GM23338 (cell line): ENCODE measurements at regions not wholly inside any gene's neighbourhood (a gene's known extent, or its start where the extent isn't known, plus 50 kb on each side); places are given as distances from the start of the nearest gene placed in this dataset.

ENCODE experiments used
- ATAC-seq: fragments of 200-7000 bp; cut with Tn5 transposase; 3 replicates; pipeline ENCODE4 v1.9.1; 2020
- DNase-seq: peaks from one replicate; pipeline ENCODE4 v3.0.0-alpha.2; 2015; ENCODE audit warnings: low spot score
- H2AFZ ChIP-seq: fragments of 200-600 bp; sonication (generic); 2 replicates; pipeline ENCODE4 v1.8.0; 2016; ENCODE audit warnings: antibody characterized with exemption, mild to moderate bottlenecking, moderate library complexity
- H3F3A ChIP-seq: fragments of 200-600 bp; sonication (generic); replicated peaks from 2 replicates; pipeline ENCODE4 v1.8.0; 2017; ENCODE audit warnings: antibody characterized with exemption, mixed run types, low read depth
- H3K27ac ChIP-seq: fragments of 200-600 bp; sonication (generic); 2 replicates; pipeline ENCODE4 v1.6.1; 2016; ENCODE audit warnings: low read depth
- H3K27me3 ChIP-seq: fragments of 200-600 bp; sonication (generic); 2 replicates; pipeline ENCODE4 v1.8.0; 2016; ENCODE audit warnings: mild to moderate bottlenecking, mixed run types, moderate library complexity; ENCODE audit not compliant: insufficient read depth
- H3K36me3 ChIP-seq: fragments of 200-600 bp; sonication (generic); 2 replicates; pipeline ENCODE4 v1.8.0; 2016; ENCODE audit warnings: mild to moderate bottlenecking; ENCODE audit not compliant: insufficient read depth
- H3K4me1 ChIP-seq: fragments of 200-600 bp; sonication (generic); 2 replicates; pipeline ENCODE4 v1.8.0; 2016; ENCODE audit warnings: mild to moderate bottlenecking, moderate library complexity; ENCODE audit not compliant: insufficient read depth
- H3K4me2 ChIP-seq: fragments of 200-600 bp; sonication (generic); 2 replicates; pipeline ENCODE4 v1.7.1; 2017; ENCODE audit warnings: mixed run types
- H3K4me3 ChIP-seq: fragments of 200-600 bp; sonication (generic); 2 replicates; pipeline ENCODE4 v1.6.1; 2016; ENCODE audit warnings: mixed run types
- H3K79me2 ChIP-seq: fragments of 200-600 bp; sonication (generic); replicated peaks from 2 replicates; pipeline ENCODE4 v1.8.0; 2017; ENCODE audit warnings: mild to moderate bottlenecking; ENCODE audit not compliant: insufficient read depth
- H3K9me2 ChIP-seq: fragments of 200-600 bp; sonication (generic); 2 replicates; pipeline ENCODE4 v1.8.0; 2017; ENCODE audit not compliant: insufficient read depth
- H4K20me1 ChIP-seq: fragments of 200-600 bp; sonication (generic); replicated peaks from 2 replicates; pipeline ENCODE4 v1.8.0; 2017; ENCODE audit warnings: mild to moderate bottlenecking; ENCODE audit not compliant: insufficient read depth
- H3K27ac Mint-ChIP-seq: 2 replicates; pipeline ENCODE4 v1.8.0; 2020; ENCODE audit warnings: inconsistent platforms, mild to moderate bottlenecking, moderate library complexity, mixed read lengths
- H3K27me3 Mint-ChIP-seq: 3 replicates; pipeline ENCODE4 v1.8.0; 2022; ENCODE audit warnings: low read depth, mild to moderate bottlenecking, moderate library complexity, mixed read lengths, inconsistent platforms; ENCODE audit not compliant: insufficient read depth, poor library complexity
- H3K36me3 Mint-ChIP-seq: 3 replicates; pipeline ENCODE4 v1.8.0; 2021; ENCODE audit warnings: low read depth, mild to moderate bottlenecking, inconsistent platforms, moderate library complexity, mixed read lengths
- H3K4me1 Mint-ChIP-seq: 3 replicates; pipeline ENCODE4 v1.8.0; 2020; ENCODE audit warnings: mild to moderate bottlenecking, inconsistent platforms, mixed read lengths
- H3K4me3 Mint-ChIP-seq: 3 replicates; pipeline ENCODE4 v1.8.0; 2021; ENCODE audit warnings: moderate library complexity, mild to moderate bottlenecking, inconsistent platforms, mixed read lengths
- H3K9me3 Mint-ChIP-seq: 3 replicates; pipeline ENCODE4 v1.8.0; 2020; ENCODE audit warnings: moderate library complexity, mild to moderate bottlenecking, inconsistent platforms, mixed read lengths
- CREB1 ChIP-seq: fragments of 250-450 bp; sonication (Bioruptor Pico); IDR thresholded peaks from 2 replicates; pipeline ENCODE4 v1.5.0; 2020; ENCODE audit warnings: low read depth, mild to moderate bottlenecking, moderate library complexity
- EZH2phosphoT487 ChIP-seq: fragments of 200-600 bp; sonication (generic); IDR thresholded peaks from one replicate; pipeline ENCODE4 v1.8.1; 2018; ENCODE audit warnings: antibody characterized with exemption; ENCODE audit not compliant: unreplicated experiment
- TF ChIP-seq, protein P1 (sequence below): fragments of 250-450 bp; sonication (Bioruptor Pico); IDR thresholded peaks from 2 replicates; pipeline ENCODE4 v1.5.0; 2020; ENCODE audit warnings: mild to moderate bottlenecking, moderate library complexity
- TF ChIP-seq, protein P2 (sequence below): IDR thresholded peaks from 2 replicates; pipeline ENCODE4 v1.6.1; 2016; ENCODE audit warnings: antibody characterized with exemption

DNA sequence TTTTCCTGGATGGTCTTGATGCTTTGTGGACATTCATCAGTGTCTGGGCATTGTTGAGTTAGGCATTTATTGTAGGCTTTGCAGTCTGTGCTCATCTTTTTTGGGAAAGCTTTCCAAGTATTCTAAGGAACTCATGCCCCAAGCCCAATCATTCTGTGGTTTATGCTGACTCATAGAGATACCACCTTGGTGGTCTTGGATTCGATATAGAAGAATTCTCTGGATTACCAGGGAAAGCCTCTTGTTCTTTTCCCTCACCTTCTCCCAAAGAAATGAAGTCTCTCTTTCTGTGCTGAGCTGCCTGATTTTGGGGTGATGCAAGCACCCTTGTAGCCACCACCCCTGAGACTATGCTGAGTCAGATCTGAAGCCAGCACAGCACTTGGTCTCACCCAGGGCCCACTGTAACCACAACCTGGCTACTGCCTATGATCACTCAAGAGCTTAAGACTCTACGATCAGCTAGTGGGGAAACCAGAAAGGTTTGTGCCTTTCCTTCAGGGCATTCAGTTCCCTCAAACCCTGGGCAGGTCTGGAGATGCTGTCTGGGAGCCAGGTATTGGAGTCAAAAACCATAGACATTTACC lies 422.6 kb downstream of the NUF2 start:
- Histone ChIP-seq H3K4me3 (no peak overlapping the region), H3K27ac (no peak overlapping the region), H3K4me1 (no peaks in the 10 kb centered on the region), H3K36me3 (peaks cover 4% of the 10 kb centered on the region; the same call in 1 of the 2 replicates), H2AFZ (no peak overlapping the region), H3K4me2 (no peak overlapping the region), H4K20me1 (no peaks in the 10 kb centered on the region), H3K9me2 (peaks cover 15% of the 10 kb centered on the region; the same call in 1 of the 2 replicates), H3K79me2 (no peaks in the 10 kb centered on the region), H3F3A (no peaks in the 10 kb centered on the region), H3K27me3 (no peaks in the 10 kb centered on the region)
- H3K27ac Mint-ChIP-seq, result no peak overlapping the region
- H3K9me3 Mint-ChIP-seq, result peaks cover 16% of the 10 kb centered on the region; the same call in 2 of the 3 replicates
- no peaks in the 10 kb centered on the region for H3K4me1 Mint-ChIP-seq
- TF ChIP-seq, protein P1, sequence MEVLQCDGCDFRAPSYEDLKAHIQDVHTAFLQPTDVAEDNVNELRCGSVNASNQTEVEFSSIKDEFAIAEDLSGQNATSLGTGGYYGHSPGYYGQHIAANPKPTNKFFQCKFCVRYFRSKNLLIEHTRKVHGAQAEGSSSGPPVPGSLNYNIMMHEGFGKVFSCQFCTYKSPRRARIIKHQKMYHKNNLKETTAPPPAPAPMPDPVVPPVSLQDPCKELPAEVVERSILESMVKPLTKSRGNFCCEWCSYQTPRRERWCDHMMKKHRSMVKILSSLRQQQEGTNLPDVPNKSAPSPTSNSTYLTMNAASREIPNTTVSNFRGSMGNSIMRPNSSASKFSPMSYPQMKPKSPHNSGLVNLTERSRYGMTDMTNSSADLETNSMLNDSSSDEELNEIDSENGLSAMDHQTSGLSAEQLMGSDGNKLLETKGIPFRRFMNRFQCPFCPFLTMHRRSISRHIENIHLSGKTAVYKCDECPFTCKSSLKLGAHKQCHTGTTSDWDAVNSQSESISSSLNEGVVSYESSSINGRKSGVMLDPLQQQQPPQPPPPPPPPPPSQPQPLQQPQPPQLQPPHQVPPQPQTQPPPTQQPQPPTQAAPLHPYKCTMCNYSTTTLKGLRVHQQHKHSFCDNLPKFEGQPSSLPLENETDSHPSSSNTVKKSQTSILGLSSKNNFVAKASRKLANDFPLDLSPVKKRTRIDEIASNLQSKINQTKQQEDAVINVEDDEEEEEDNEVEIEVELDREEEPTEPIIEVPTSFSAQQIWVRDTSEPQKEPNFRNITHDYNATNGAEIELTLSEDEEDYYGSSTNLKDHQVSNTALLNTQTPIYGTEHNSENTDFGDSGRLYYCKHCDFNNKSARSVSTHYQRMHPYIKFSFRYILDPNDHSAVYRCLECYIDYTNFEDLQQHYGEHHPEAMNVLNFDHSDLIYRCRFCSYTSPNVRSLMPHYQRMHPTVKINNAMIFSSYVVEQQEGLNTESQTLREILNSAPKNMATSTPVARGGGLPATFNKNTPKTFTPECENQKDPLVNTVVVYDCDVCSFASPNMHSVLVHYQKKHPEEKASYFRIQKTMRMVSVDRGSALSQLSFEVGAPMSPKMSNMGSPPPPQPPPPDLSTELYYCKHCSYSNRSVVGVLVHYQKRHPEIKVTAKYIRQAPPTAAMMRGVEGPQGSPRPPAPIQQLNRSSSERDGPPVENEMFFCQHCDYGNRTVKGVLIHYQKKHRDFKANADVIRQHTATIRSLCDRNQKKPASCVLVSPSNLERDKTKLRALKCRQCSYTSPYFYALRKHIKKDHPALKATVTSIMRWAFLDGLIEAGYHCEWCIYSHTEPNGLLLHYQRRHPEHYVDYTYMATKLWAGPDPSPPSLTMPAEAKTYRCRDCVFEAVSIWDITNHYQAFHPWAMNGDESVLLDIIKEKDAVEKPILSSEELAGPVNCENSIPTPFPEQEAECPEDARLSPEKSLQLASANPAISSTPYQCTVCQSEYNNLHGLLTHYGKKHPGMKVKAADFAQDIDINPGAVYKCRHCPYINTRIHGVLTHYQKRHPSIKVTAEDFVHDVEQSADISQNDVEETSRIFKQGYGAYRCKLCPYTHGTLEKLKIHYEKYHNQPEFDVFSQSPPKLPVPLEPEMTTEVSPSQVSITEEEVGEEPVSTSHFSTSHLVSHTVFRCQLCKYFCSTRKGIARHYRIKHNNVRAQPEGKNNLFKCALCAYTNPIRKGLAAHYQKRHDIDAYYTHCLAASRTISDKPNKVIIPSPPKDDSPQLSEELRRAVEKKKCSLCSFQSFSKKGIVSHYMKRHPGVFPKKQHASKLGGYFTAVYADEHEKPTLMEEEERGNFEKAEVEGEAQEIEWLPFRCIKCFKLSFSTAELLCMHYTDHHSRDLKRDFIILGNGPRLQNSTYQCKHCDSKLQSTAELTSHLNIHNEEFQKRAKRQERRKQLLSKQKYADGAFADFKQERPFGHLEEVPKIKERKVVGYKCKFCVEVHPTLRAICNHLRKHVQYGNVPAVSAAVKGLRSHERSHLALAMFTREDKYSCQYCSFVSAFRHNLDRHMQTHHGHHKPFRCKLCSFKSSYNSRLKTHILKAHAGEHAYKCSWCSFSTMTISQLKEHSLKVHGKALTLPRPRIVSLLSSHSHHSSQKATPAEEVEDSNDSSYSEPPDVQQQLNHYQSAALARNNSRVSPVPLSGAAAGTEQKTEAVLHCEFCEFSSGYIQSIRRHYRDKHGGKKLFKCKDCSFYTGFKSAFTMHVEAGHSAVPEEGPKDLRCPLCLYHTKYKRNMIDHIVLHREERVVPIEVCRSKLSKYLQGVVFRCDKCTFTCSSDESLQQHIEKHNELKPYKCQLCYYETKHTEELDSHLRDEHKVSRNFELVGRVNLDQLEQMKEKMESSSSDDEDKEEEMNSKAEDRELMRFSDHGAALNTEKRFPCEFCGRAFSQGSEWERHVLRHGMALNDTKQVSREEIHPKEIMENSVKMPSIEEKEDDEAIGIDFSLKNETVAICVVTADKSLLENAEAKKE, result no peak
- TF ChIP-seq CREB1 (CRISPR knock-in tag), result no peak
- DNase-seq (no peak), ATAC-seq (no peak)
- no peak overlapping the region for H3K4me3 Mint-ChIP-seq
- H3K36me3 Mint-ChIP-seq, result peaks cover 15% of the 10 kb centered on the region; the same call in 2 of the 3 replicates
- H3K27me3 Mint-ChIP-seq, result no peaks in the 10 kb centered on the region

DNA sequence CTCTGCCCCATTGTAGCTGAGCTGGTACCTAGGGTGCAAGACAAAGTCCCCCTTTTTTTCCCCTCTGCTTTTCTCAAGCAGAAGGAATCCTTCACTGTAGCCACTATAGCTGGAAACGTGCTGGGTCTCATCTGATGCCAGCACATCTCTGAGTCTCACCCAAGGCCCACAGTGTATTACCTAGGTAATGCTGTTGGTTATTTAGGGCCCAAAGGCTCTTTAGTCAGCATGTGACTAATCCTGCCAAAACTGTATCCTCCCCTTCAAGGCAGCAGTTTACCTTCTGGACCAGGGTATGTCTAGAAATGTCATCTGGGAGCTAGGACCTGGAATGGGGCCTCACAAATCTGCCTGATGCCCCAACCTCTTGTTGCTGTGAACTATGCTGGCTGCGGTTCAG lies 423.4 kb downstream of the NUF2 start:
- H3K4me3 Mint-ChIP-seq, result no peak overlapping the region
- H3K4me3 ChIP-seq, result no peak overlapping the region
- no peak overlapping the region for H3K27ac ChIP-seq
- H4K20me1 ChIP-seq, result no peaks in the 10 kb centered on the region
- H3K9me3 Mint-ChIP-seq, result peaks cover 19% of the 10 kb centered on the region; the same call in 2 of the 3 replicates
- no peaks in the 10 kb centered on the region for H3K27me3 Mint-ChIP-seq
- H2AFZ ChIP-seq, result no peak overlapping the region
- DNase-seq (no peak), ATAC-seq (no peak)
- H3K27ac Mint-ChIP-seq, result no peak overlapping the region
- no peaks in the 10 kb centered on the region for H3F3A ChIP-seq
- H3K36me3 Mint-ChIP-seq, result peaks cover 15% of the 10 kb centered on the region; the same call in 2 of the 3 replicates
- peaks cover 15% of the 10 kb centered on the region; the same call in 1 of the 2 replicates for H3K9me2 ChIP-seq
- no peaks in the 10 kb centered on the region for H3K4me1 Mint-ChIP-seq
- no peaks in the 10 kb centered on the region for H3K27me3 ChIP-seq
- peaks cover 4% of the 10 kb centered on the region; the same call in 1 of the 2 replicates for H3K36me3 ChIP-seq
- H3K4me2 ChIP-seq, result no peak overlapping the region
- no peaks in the 10 kb centered on the region for H3K4me1 ChIP-seq
- H3K79me2 ChIP-seq, result no peaks in the 10 kb centered on the region
- TF ChIP-seq, protein P2, sequence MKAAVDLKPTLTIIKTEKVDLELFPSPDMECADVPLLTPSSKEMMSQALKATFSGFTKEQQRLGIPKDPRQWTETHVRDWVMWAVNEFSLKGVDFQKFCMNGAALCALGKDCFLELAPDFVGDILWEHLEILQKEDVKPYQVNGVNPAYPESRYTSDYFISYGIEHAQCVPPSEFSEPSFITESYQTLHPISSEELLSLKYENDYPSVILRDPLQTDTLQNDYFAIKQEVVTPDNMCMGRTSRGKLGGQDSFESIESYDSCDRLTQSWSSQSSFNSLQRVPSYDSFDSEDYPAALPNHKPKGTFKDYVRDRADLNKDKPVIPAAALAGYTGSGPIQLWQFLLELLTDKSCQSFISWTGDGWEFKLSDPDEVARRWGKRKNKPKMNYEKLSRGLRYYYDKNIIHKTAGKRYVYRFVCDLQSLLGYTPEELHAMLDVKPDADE, result no peak
- no peak for TF ChIP-seq CREB1 (CRISPR knock-in tag)
- TF ChIP-seq, protein P1, result no peak
- no peak for TF ChIP-seq EZH2phosphoT487
